A549 (cell line): ENCODE measurements at regions not wholly inside any gene's neighbourhood (a gene's known extent, or its start where the extent isn't known, plus 50 kb on each side); places are given as distances from the start of the nearest gene placed in this dataset.

Experiments used
- ATAC-seq, 2 experiments: fragments of 200-7000 bp in 1 of 2; fragments of >200 bp in 1 of 2; cut with Nextera tagmentation in 1 of 2; cut with Tn5 transposase in 1 of 2; 3 replicates each; pipeline versions ENCODE4 v1.8.0 to v1.9.1; 2018 to 2020; ENCODE audit warnings: mild to moderate bottlenecking in 1 of 2, moderate library complexity in 1 of 2
- CTCF ChIA-PET: fragments of 300-600 bp; sonication (Branson Sonifier 250); formaldehyde crosslinking; extraction: SDS; loops from one replicate; lab custom pipeline; 2021; ENCODE audit warnings: antibody characterized with exemption, inconsistent platforms; lab: Yijun Ruan, JAX
- POLR2A ChIA-PET: fragments of 350-600 bp; formaldehyde crosslinking; extraction: SDS; loops from one replicate; lab custom pipeline; 2021; ENCODE audit warnings: antibody characterized with exemption, inconsistent platforms; lab: Yijun Ruan, JAX
- DNase-seq, 2 experiments: peaks; one replicate each; pipeline versions ENCODE4 v3.0.0 to v3.0.0-alpha.2; 2011 to 2016; ENCODE audit warnings: low read depth in 1 of 2, low spot score in 1 of 2
- FAIRE-seq: peaks from 2 replicates; lab custom pipeline; 2011; peaks lifted over from hg19 to GRCh38; lab: Jason Lieb, UNC
- H3K27ac ChIP-seq, 2 experiments: fragments of >200 bp; sonication (Bioruptor Twin); formaldehyde crosslinking; 3 replicates each; pipeline ENCODE4 v1.5.1; 2016 to 2017
- H3K4me1 ChIP-seq: fragments of >200 bp; sonication (Bioruptor Twin); formaldehyde crosslinking; 3 replicates; pipeline ENCODE4 v1.6.1; 2016
- H3K4me2 ChIP-seq: fragments of >200 bp; sonication (Bioruptor Twin); formaldehyde crosslinking; 3 replicates; pipeline ENCODE4 v1.6.1; 2016
- H3K4me3 ChIP-seq: fragments of >200 bp; sonication (Bioruptor Twin); formaldehyde crosslinking; 3 replicates; pipeline ENCODE4 v1.5.1; 2016
- H3K9me3 ChIP-seq: fragments of >200 bp; sonication (Bioruptor Twin); formaldehyde crosslinking; 3 replicates; pipeline ENCODE4 v1.6.1; 2016
- CBX2 ChIP-seq: fragments of 200-600 bp; sonication (generic); IDR thresholded peaks from 2 replicates; pipeline ENCODE4 v1.6.1; 2016; ENCODE audit warnings: low read depth, mild to moderate bottlenecking, borderline replicate concordance
- CBX8 ChIP-seq: fragments of 200-600 bp; sonication (generic); IDR thresholded peaks from 2 replicates; pipeline ENCODE4 v1.6.1; 2016
- CEBPB ChIP-seq, 2 experiments: fragments of >200 bp in 1 of 2; sonication (Bioruptor Twin) in 1 of 2; formaldehyde crosslinking in 1 of 2; IDR thresholded peaks; 2 replicates each; pipeline ENCODE4 v1.6.1; 2012 to 2016
- EHMT2 ChIP-seq: fragments of 200-600 bp; sonication (generic); IDR thresholded peaks from 2 replicates; pipeline ENCODE4 v1.6.1; 2016; ENCODE audit warnings: antibody characterized with exemption, low read depth, mild to moderate bottlenecking, moderate library complexity
- EP300 ChIP-seq, 2 experiments: fragments of >200 bp; sonication (Bioruptor Twin); formaldehyde crosslinking; IDR thresholded peaks; 2 replicates in 1 of 2; 3 replicates in 1 of 2; pipeline ENCODE4 v1.6.1; 2016 to 2017
- ESRRA ChIP-seq: fragments of 150-350 bp; IDR thresholded peaks from 2 replicates; pipeline ENCODE4 v1.6.1; 2014; ENCODE audit warnings: mild to moderate bottlenecking, low read length, borderline replicate concordance
- FOSB ChIP-seq: fragments of 250-450 bp; sonication (Bioruptor Pico); IDR thresholded peaks from 2 replicates; pipeline ENCODE4 v1.5.0; 2020; ENCODE audit warnings: mild to moderate bottlenecking, moderate library complexity
- FOSL2 ChIP-seq, 2 experiments: fragments of 450-650 bp in 1 of 2; fragments of >200 bp in 1 of 2; sonication (Bioruptor Twin) in 1 of 2; formaldehyde crosslinking; IDR thresholded peaks; 2 replicates each; pipeline versions ENCODE4 v1.5.0 to v1.6.1; 2016 to 2020; ENCODE audit warnings: mild to moderate bottlenecking in 1 of 2, moderate library complexity in 1 of 2
- FOXS1 ChIP-seq: fragments of 250-450 bp; sonication (Bioruptor Pico); IDR thresholded peaks from 2 replicates; pipeline ENCODE4 v1.5.0; 2020; ENCODE audit warnings: mild to moderate bottlenecking, moderate library complexity
- HDAC2 ChIP-seq: fragments of 200-600 bp; sonication (generic); IDR thresholded peaks from 2 replicates; pipeline ENCODE4 v1.6.1; 2016
- HEYL ChIP-seq: fragments of 250-450 bp; sonication (Bioruptor Pico); IDR thresholded peaks from 2 replicates; pipeline ENCODE4 v1.8.0; 2021; ENCODE audit warnings: mild to moderate bottlenecking, moderate library complexity
- HOXB13 ChIP-seq: fragments of 250-450 bp; sonication (Bioruptor Pico); IDR thresholded peaks from 2 replicates; pipeline ENCODE4 v1.5.0; 2020; ENCODE audit warnings: low read depth, mild to moderate bottlenecking, moderate library complexity
- JUN ChIP-seq, 2 experiments: fragments of >200 bp; sonication (Bioruptor Twin); formaldehyde crosslinking; IDR thresholded peaks; 2 replicates in 1 of 2; 3 replicates in 1 of 2; pipeline ENCODE4 v1.6.1; 2016 to 2017
- KDM1A ChIP-seq: fragments of 200-600 bp; sonication (generic); IDR thresholded peaks from 2 replicates; pipeline ENCODE4 v1.6.1; 2016; ENCODE audit warnings: low read depth, mild to moderate bottlenecking
- MAFK ChIP-seq: fragments of 450-650 bp; IDR thresholded peaks from 2 replicates; pipeline ENCODE4 v1.6.1; 2014; ENCODE audit not compliant: partially characterized antibody
- MAZ ChIP-seq: fragments of 150-350 bp; IDR thresholded peaks from 2 replicates; pipeline ENCODE4 v1.6.1; 2014; ENCODE audit warnings: antibody characterized with exemption, low read depth, low read length, borderline replicate concordance
- SMC3 ChIP-seq: fragments of >200 bp; sonication (Bioruptor Twin); formaldehyde crosslinking; IDR thresholded peaks from 3 replicates; pipeline ENCODE4 v1.6.1; 2018; ENCODE audit warnings: inconsistent platforms
- TFCP2L1 ChIP-seq: fragments of 250-450 bp; sonication (Bioruptor Pico); IDR thresholded peaks from 2 replicates; pipeline ENCODE4 v1.5.0; 2021; ENCODE audit warnings: mild to moderate bottlenecking
- ZFP36 ChIP-seq: fragments of 450-650 bp; IDR thresholded peaks from 2 replicates; pipeline ENCODE4 v1.6.1; 2014; ENCODE audit warnings: borderline replicate concordance; ENCODE audit not compliant: partially characterized antibody
- WGBS: methylation state at CpG from one replicate; pipeline ENCODE4 v1.1.6; 2017; ENCODE audit errors: missing lambda C conversion rate; 5-methylcytosine and 5-hydroxymethylcytosine counted together
- TF ChIP-seq, protein P1 (sequence below): IDR thresholded peaks from 2 replicates; pipeline ENCODE4 v1.6.1; 2012; ENCODE audit warnings: low read depth, borderline replicate concordance
- TF ChIP-seq, protein P2 (sequence below): fragments of 200-600 bp; sonication (generic); IDR thresholded peaks from 2 replicates; pipeline ENCODE4 v1.6.1; 2016; ENCODE audit warnings: antibody characterized with exemption, mild to moderate bottlenecking, moderate library complexity
- TF ChIP-seq, protein P3 (sequence below): fragments of 250-450 bp; sonication (Bioruptor Pico); IDR thresholded peaks from 2 replicates; pipeline ENCODE4 v1.5.0; 2020; ENCODE audit warnings: low read depth, mild to moderate bottlenecking, moderate library complexity
- TF ChIP-seq, protein P4 (sequence below): IDR thresholded peaks from 2 replicates; pipeline ENCODE4 v1.6.1; 2012

DNA sequence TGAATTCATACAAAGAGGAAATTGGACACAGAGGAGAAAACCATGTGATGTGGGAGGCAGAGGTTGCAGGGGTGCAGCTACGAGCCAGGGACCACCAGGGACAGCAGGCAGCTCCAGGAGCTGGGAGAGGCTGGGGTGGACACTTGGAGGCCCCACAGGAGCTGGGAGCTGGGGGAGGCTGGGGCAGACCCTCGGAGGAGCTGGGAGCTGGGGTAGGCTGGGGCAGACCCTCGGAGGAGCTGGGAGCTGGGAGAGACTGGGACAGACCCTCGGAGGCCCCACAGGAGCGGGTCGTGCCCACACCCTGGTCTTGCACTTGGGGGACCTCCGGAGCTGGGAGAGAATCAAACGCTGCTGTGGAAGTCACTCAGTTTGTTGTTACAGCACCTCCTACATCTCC lies 141.7 kb downstream of the SOX1 start:
- ATAC-seq (no peak), DNase-seq (no peak), FAIRE-seq (no peak)
- POLR2A ChIA-PET: no interaction called here
- no peak overlapping the region for H3K27ac ChIP-seq
- H3K9me3 ChIP-seq: no peaks in the 10 kb centered on the region
- H3K4me1 ChIP-seq: no peaks in the 10 kb centered on the region
- no peak for TF ChIP-seq HEYL (CRISPR knock-in tag)
- TF ChIP-seq CBX8: no peak
- TF ChIP-seq SMC3: no peak
- no peak for TF ChIP-seq CEBPB (IDR thresholded peaks at IDR 0.05)
- no peak for TF ChIP-seq HDAC2
- no peak for TF ChIP-seq CBX2
- TF ChIP-seq KDM1A: no peak
- TF ChIP-seq, protein P1, sequence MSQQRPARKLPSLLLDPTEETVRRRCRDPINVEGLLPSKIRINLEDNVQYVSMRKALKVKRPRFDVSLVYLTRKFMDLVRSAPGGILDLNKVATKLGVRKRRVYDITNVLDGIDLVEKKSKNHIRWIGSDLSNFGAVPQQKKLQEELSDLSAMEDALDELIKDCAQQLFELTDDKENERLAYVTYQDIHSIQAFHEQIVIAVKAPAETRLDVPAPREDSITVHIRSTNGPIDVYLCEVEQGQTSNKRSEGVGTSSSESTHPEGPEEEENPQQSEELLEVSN: no peak
- TF ChIP-seq JUN (IDR thresholded peaks at IDR 0.05): no peak
- TF ChIP-seq EP300 (IDR thresholded peaks at IDR 0.05): no peak
- no peak for TF ChIP-seq TFCP2L1 (CRISPR knock-in tag)
- no peak for TF ChIP-seq ESRRA
- TF ChIP-seq, protein P2, sequence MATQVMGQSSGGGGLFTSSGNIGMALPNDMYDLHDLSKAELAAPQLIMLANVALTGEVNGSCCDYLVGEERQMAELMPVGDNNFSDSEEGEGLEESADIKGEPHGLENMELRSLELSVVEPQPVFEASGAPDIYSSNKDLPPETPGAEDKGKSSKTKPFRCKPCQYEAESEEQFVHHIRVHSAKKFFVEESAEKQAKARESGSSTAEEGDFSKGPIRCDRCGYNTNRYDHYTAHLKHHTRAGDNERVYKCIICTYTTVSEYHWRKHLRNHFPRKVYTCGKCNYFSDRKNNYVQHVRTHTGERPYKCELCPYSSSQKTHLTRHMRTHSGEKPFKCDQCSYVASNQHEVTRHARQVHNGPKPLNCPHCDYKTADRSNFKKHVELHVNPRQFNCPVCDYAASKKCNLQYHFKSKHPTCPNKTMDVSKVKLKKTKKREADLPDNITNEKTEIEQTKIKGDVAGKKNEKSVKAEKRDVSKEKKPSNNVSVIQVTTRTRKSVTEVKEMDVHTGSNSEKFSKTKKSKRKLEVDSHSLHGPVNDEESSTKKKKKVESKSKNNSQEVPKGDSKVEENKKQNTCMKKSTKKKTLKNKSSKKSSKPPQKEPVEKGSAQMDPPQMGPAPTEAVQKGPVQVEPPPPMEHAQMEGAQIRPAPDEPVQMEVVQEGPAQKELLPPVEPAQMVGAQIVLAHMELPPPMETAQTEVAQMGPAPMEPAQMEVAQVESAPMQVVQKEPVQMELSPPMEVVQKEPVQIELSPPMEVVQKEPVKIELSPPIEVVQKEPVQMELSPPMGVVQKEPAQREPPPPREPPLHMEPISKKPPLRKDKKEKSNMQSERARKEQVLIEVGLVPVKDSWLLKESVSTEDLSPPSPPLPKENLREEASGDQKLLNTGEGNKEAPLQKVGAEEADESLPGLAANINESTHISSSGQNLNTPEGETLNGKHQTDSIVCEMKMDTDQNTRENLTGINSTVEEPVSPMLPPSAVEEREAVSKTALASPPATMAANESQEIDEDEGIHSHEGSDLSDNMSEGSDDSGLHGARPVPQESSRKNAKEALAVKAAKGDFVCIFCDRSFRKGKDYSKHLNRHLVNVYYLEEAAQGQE: no peak
- CTCF ChIA-PET: no interaction called here
- no peak overlapping the region for H3K4me2 ChIP-seq
- WGBS: 29% methylated on average over 6 of the region's 8 CpGs
- H3K4me3 ChIP-seq: no peak overlapping the region

DNA sequence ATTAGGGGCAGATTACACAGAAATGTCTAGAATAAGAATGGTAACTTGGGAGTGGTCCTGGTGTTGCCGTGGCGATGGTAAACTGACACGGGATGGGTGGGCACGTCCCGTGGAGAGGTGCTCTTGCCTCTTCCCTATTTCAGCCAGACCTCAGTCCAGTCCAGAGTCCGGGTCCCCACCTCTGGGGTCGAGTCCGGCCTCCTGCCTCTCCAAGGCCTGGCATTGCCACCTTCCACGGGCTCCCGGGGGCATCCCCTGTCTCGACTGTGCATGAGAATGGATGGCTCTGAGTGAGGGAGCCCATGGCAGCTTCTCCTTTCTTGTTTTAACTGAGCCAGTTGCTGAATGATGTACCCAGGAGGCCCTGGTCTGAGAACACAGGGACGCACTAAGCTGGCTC lies 142.3 kb downstream of the SOX1 start:
- WGBS: 25% methylated on average over 10 of the region's 12 CpGs
- H3K4me2 ChIP-seq: no peak overlapping the region

More for the DNA sequence above, 142.3 kb downstream of the SOX1 start:
- Histone ChIP-seq H3K4me3 (no peak overlapping the region), H3K9me3 (no peaks in the 10 kb centered on the region), H3K27ac (no peak overlapping the region), H3K4me1 (no peaks in the 10 kb centered on the region)
- CTCF ChIA-PET: no interaction called here
- DNase-seq (no peak), ATAC-seq (no peak), FAIRE-seq (no peak)
- POLR2A ChIA-PET: interaction anchor here (0.6 kb wide), 1 partner anchor 15 kb away, joined by 8 read pairs; no protein-coding TSS in a partner anchor
- no peak for TF ChIP-seq ZFP36
- TF ChIP-seq, protein P3, sequence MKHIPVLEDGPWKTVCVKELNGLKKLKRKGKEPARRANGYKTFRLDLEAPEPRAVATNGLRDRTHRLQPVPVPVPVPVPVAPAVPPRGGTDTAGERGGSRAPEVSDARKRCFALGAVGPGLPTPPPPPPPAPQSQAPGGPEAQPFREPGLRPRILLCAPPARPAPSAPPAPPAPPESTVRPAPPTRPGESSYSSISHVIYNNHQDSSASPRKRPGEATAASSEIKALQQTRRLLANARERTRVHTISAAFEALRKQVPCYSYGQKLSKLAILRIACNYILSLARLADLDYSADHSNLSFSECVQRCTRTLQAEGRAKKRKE (CRISPR knock-in tag): no peak
- no peak for TF ChIP-seq KDM1A
- TF ChIP-seq EHMT2: no peak
- TF ChIP-seq ESRRA: no peak
- TF ChIP-seq, protein P4, sequence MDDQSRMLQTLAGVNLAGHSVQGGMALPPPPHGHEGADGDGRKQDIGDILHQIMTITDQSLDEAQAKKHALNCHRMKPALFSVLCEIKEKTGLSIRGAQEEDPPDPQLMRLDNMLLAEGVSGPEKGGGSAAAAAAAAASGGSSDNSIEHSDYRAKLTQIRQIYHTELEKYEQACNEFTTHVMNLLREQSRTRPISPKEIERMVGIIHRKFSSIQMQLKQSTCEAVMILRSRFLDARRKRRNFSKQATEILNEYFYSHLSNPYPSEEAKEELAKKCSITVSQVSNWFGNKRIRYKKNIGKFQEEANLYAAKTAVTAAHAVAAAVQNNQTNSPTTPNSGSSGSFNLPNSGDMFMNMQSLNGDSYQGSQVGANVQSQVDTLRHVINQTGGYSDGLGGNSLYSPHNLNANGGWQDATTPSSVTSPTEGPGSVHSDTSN: no peak
- TF ChIP-seq FOXS1 (CRISPR knock-in tag): no peak
- no peak for TF ChIP-seq MAFK
- no peak for TF ChIP-seq FOSL2 (IDR thresholded peaks at IDR 0.05)
- no peak for TF ChIP-seq FOSL2 (CRISPR knock-in tag; IDR thresholded peaks at IDR 0.05)
- no peak for TF ChIP-seq CEBPB (IDR thresholded peaks at IDR 0.05)
- no peak for TF ChIP-seq HEYL (CRISPR knock-in tag)
- no peak for TF ChIP-seq FOSB
- no peak for TF ChIP-seq SMC3
- no peak for TF ChIP-seq MAZ
- TF ChIP-seq HOXB13: no peak
